Suprapubic skin (tissue), 4 donors: ENCODE measurements at regions not wholly inside any gene's neighbourhood (a gene's known extent, or its start where the extent isn't known, plus 50 kb on each side); places are given as distances from the start of the nearest gene placed in this dataset.
A peak's percentile ranks its signal among the peaks of the same experiment; 100 is the strongest.

ENCODE experiments used
- DNase-seq, 2 donors: peaks; one replicate each; pipeline ENCODE4 v3.0.0-alpha.2; 2019; ENCODE audit warnings: low spot score in 2 of 2
- H3K27ac ChIP-seq: fragments of 200-600 bp; sonication (generic); one replicate; pipeline ENCODE4 v1.5.1; 2019
- H3K27me3 ChIP-seq: fragments of 200-600 bp; sonication (generic); one replicate; pipeline ENCODE4 v1.5.1; 2019
- H3K36me3 ChIP-seq: fragments of 200-600 bp; sonication (generic); one replicate; pipeline ENCODE4 v1.5.1; 2019
- H3K4me1 ChIP-seq: fragments of 200-600 bp; sonication (generic); one replicate; pipeline ENCODE4 v1.5.1; 2019
- H3K4me3 ChIP-seq: fragments of 200-600 bp; sonication (generic); one replicate; pipeline ENCODE4 v1.5.1; 2019; ENCODE audit warnings: mild to moderate bottlenecking
- H3K9me3 ChIP-seq: fragments of 200-600 bp; sonication (generic); one replicate; pipeline ENCODE4 v1.5.1; 2019
- EP300 ChIP-seq: sonication (generic); formaldehyde crosslinking; IDR thresholded peaks from one replicate; pipeline ENCODE4 v1.6.1; 2017; ENCODE audit warnings: antibody characterized with exemption
- POLR2A ChIP-seq, 2 donors: fragments of 450-650 bp; IDR thresholded peaks; one replicate each; pipeline ENCODE4 v1.6.1; 2017; ENCODE audit warnings: antibody characterized with exemption in 2 of 2, mild to moderate bottlenecking in 2 of 2, moderate library complexity in 2 of 2
- POLR2AphosphoS5 ChIP-seq, 3 donors: sonication (generic); formaldehyde crosslinking; IDR thresholded peaks; one replicate each; pipeline ENCODE4 v1.6.1; 2017; ENCODE audit warnings: antibody characterized with exemption in 3 of 3
- WGBS: methylation state at CpG from one replicate; pipeline ENCODE4 v1.1.5; 2018; 5-methylcytosine and 5-hydroxymethylcytosine counted together
- TF ChIP-seq, protein P1 (sequence below), 2 donors: fragments of 200-600 bp in 1 of 2; fragments of 450-650 bp in 1 of 2; sonication (generic) in 1 of 2; IDR thresholded peaks; one replicate each; pipeline ENCODE4 v1.5.1; 2016 to 2019; ENCODE audit warnings: antibody characterized with exemption in 2 of 2, mild to moderate bottlenecking in 1 of 2, moderate library complexity in 1 of 2

DNA sequence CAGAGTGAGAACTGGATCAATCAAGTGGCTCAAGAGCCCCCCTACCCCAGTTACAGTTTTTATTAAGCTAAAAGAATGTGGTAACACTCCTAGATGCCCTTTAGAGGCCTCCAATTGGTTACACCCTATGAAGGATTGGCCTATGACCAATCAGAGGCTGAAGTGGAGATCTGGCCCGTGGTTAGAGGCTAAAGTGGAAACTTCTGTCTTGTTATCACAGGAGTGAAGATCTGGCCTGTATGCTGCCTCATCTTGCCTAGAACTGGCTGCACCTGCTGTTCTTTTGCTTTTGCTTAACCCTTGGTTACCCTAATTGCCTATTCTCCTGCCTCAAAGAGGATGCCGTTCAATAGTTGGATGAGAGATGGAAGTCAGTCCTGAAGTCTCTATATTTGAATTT is 100.1 kb upstream of the MAP2 start:
- no peaks in the 10 kb centered on the region for H3K9me3 ChIP-seq
- WGBS = 75% methylated on average over 2 of the region's 2 CpGs
- no peak overlapping the region for H3K27ac ChIP-seq
- H3K27me3 ChIP-seq = no peaks in the 10 kb centered on the region
- no peaks in the 10 kb centered on the region for H3K36me3 ChIP-seq
- H3K4me1 ChIP-seq = no peaks in the 10 kb centered on the region
- H3K4me3 ChIP-seq = no peak overlapping the region
- DNase-seq = no peak
- TF ChIP-seq EP300 = no peak
- TF ChIP-seq, protein P1, sequence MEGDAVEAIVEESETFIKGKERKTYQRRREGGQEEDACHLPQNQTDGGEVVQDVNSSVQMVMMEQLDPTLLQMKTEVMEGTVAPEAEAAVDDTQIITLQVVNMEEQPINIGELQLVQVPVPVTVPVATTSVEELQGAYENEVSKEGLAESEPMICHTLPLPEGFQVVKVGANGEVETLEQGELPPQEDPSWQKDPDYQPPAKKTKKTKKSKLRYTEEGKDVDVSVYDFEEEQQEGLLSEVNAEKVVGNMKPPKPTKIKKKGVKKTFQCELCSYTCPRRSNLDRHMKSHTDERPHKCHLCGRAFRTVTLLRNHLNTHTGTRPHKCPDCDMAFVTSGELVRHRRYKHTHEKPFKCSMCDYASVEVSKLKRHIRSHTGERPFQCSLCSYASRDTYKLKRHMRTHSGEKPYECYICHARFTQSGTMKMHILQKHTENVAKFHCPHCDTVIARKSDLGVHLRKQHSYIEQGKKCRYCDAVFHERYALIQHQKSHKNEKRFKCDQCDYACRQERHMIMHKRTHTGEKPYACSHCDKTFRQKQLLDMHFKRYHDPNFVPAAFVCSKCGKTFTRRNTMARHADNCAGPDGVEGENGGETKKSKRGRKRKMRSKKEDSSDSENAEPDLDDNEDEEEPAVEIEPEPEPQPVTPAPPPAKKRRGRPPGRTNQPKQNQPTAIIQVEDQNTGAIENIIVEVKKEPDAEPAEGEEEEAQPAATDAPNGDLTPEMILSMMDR (IDR thresholded peaks at IDR 0.05) = no peak
- no peak for TF ChIP-seq POLR2A (IDR thresholded peaks at IDR 0.05)
- TF ChIP-seq POLR2AphosphoS5 (IDR thresholded peaks at IDR 0.05) = no peak

DNA sequence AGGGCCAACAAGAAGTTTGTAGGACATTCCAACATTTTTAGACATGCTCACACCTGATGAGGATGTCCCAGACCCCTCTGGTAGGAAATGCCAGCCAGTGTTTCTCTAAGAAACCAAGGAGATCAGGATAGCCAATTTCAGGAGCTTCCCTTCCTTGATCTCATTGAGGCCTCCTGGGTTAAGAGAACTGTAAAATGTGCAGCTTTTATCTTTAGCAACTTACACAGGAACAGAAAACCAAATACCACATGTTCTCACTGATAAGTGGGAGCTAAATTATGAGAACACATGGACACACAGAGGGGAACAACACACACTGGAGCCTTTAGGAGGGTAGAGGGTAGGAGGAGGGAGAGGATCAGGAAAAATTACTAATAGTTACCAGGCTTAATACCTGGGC is 99.6 kb upstream of the MAP2 start:
- Histone ChIP-seq H3K27ac (no peak overlapping the region), H3K4me3 (no peak overlapping the region)
- TF ChIP-seq POLR2A (IDR thresholded peaks at IDR 0.05) = no peak
- TF ChIP-seq, protein P1 (IDR thresholded peaks at IDR 0.05) = no peak
- no peak for TF ChIP-seq EP300
- TF ChIP-seq POLR2AphosphoS5 (IDR thresholded peaks at IDR 0.05) = no peak

GRCh38 chr2:209331291-209331844 is 92.5 kb upstream of the MAP2 start:
- no peaks in the 10 kb centered on the region for H3K27me3 ChIP-seq
- H3K9me3 ChIP-seq = no peaks in the 10 kb centered on the region
- H3K4me3 ChIP-seq = no peak overlapping the region
- no peak overlapping the region for H3K27ac ChIP-seq
- no peaks in the 10 kb centered on the region for H3K36me3 ChIP-seq
- WGBS = 16% methylated on average over 1 of the region's 1 CpG
- no peak for DNase-seq
- TF ChIP-seq EP300 (no peak), POLR2A (IDR thresholded peaks at IDR 0.05) (no peak), POLR2AphosphoS5 (IDR thresholded peaks at IDR 0.05) (no peak)
- TF ChIP-seq, protein P1 (IDR thresholded peaks at IDR 0.05) = no peak
- H3K4me1 ChIP-seq = peaks cover 5% of the 10 kb centered on the region

More for the DNA sequence above, 99.6 kb upstream of the MAP2 start:
- H3K4me1 ChIP-seq = no peaks in the 10 kb centered on the region
- no peaks in the 10 kb centered on the region for H3K27me3 ChIP-seq
- no peak for DNase-seq
- no peaks in the 10 kb centered on the region for H3K36me3 ChIP-seq
- no peaks in the 10 kb centered on the region for H3K9me3 ChIP-seq

DNA sequence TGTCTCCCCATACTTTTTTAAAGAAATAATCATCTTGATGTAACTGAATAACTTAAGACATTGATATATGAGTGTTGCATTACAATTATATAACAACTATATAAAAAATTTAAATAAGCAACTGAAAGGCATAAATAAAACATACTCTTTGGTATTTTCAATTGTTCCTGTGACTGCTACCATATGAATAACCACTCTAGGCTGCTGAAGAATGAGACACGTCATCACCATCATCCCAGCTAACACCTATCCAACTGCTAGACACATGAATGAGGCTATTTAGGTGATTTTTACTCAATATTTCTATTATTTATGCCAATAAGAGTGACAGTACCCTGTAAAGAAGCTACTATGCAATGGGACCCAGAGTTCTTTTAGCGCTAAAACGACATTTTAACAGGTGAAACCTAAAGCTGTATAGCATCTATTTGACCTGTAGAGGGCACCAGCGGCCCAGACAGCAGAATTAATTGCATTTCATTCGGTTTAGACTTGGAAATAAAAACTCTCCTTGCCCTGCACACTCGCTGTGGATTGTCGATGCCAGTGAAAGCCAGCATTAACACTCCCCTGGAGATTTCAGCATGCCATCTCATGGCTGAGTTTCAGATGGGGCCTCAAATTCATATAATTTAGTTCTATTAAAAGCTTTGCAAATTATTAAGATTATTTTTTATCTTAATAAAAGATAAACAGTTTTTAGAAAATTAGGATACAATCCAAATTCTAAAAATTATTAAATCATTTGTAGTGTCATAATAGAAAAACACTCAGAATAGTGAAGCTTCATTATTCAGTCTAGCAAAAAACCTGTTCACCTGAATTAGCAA is 89.4 kb upstream of the MAP2 start:
- Histone ChIP-seq H3K4me3 (no peak overlapping the region), H3K36me3 (no peaks in the 10 kb centered on the region), H3K27me3 (no peaks in the 10 kb centered on the region), H3K4me1 (peaks cover 5% of the 10 kb centered on the region), H3K9me3 (no peaks in the 10 kb centered on the region), H3K27ac (no peak overlapping the region)
- no peak for TF ChIP-seq POLR2AphosphoS5 (IDR thresholded peaks at IDR 0.05)
- TF ChIP-seq EP300 = no peak
- TF ChIP-seq, protein P1 (IDR thresholded peaks at IDR 0.05) = peak; percentile 49 to 78
- TF ChIP-seq POLR2A (IDR thresholded peaks at IDR 0.05) = no peak
- DNase-seq = no peak
- 8% methylated on average over 7 of the region's 7 CpGs for WGBS

DNA sequence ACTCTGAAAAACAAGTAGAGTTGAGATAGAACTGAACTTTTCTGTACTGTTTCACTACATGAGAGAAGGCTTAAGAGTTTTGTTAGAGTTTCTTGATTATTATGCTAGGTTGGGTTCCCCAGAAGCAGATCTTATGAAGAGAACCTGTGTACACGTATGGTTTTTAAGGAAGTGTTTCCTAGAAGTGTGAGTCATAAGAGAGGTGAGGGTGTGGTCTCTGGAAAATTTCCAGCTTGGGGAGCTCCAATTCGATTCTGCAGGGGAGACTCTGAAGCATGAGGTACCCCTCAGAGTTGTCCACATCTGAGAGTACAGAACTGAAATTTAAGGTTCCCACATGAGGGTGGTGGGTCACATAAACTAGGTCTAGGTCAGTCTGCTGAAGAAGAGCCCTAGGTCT is 83.3 kb upstream of the MAP2 start:
- Histone ChIP-seq H3K36me3 (no peaks in the 10 kb centered on the region), H3K27me3 (no peaks in the 10 kb centered on the region), H3K27ac (no peak overlapping the region), H3K4me1 (no peaks in the 10 kb centered on the region), H3K9me3 (no peaks in the 10 kb centered on the region), H3K4me3 (no peak overlapping the region)
- DNase-seq = no peak
- TF ChIP-seq, protein P1 (IDR thresholded peaks at IDR 0.05) = no peak
- TF ChIP-seq EP300 (no peak), POLR2A (IDR thresholded peaks at IDR 0.05) (no peak), POLR2AphosphoS5 (IDR thresholded peaks at IDR 0.05) (no peak)
- 26% methylated on average over 2 of the region's 2 CpGs for WGBS
